PC-3 (cell line): ENCODE measurements at regions not wholly inside any gene's neighbourhood (a gene's known extent, or its start where the extent isn't known, plus 50 kb on each side); places are given as distances from the start of the nearest gene placed in this dataset.

Source experiments
- ATAC-seq: fragments of 200-7000 bp; cut with Tn5 transposase; 2 replicates; pipeline ENCODE4 v1.9.1; 2020; ENCODE audit warnings: mild to moderate bottlenecking, moderate library complexity
- BruUV-seq: library from RNA; stranded (reverse); fragments of 400-500 nt; replicated peaks from 2 replicates; lab custom pipeline; 2021; lab: Mats Ljungman, UMichigan
- CTCF ChIA-PET: fragments of 300-600 bp; sonication (Branson Sonifier 250); formaldehyde crosslinking; loops from one replicate; lab custom pipeline; 2022; ENCODE audit warnings: antibody characterized with exemption; lab: Charles Lee
- POLR2A ChIA-PET: fragments of 300-600 bp; sonication (Branson Sonifier 250); formaldehyde crosslinking; loops from one replicate; lab custom pipeline; 2022; ENCODE audit warnings: antibody characterized with exemption; ENCODE audit not compliant: unreplicated experiment; lab: Charles Lee
- DNase-seq: peaks from one replicate; pipeline ENCODE4 v3.0.0-alpha.2; 2015
- H2AFZ ChIP-seq: fragments of 300-600 bp; sonication (generic); 2 replicates; pipeline ENCODE4 v1.6.0; 2016; ENCODE audit warnings: antibody characterized with exemption, low read length
- H3F3A ChIP-seq: fragments of 300-600 bp; sonication (generic); one replicate; pipeline ENCODE4 v1.6.0; 2017; ENCODE audit warnings: antibody characterized with exemption, low read length, control low read depth, mild to moderate bottlenecking; ENCODE audit not compliant: unreplicated experiment
- H3K27ac ChIP-seq: fragments of 300-600 bp; sonication (generic); 2 replicates; pipeline ENCODE4 v1.5.1; 2016; ENCODE audit warnings: mild to moderate bottlenecking, low read length
- H3K27me3 ChIP-seq: fragments of 300-600 bp; sonication (generic); 2 replicates; pipeline ENCODE4 v1.6.1; 2016; ENCODE audit warnings: low read length, mixed read lengths
- H3K36me3 ChIP-seq: fragments of 300-600 bp; sonication (generic); 2 replicates; pipeline ENCODE4 v1.6.1; 2016; ENCODE audit warnings: low read depth, mixed run types, low read length, mixed read lengths
- H3K4me1 ChIP-seq: fragments of 300-600 bp; sonication (generic); 2 replicates; pipeline ENCODE4 v1.5.1; 2016; ENCODE audit warnings: low read length; ENCODE audit not compliant: insufficient read depth
- H3K4me2 ChIP-seq: fragments of 300-600 bp; sonication (generic); 2 replicates; pipeline ENCODE4 v1.6.0; 2016; ENCODE audit warnings: low read length
- H3K4me3 ChIP-seq: fragments of 300-600 bp; sonication (generic); 2 replicates; pipeline ENCODE4 v1.5.1; 2016; ENCODE audit warnings: mild to moderate bottlenecking, low read length, mixed read lengths
- H3K79me2 ChIP-seq: fragments of 300-600 bp; sonication (generic); 2 replicates; pipeline ENCODE4 v1.6.1; 2017; ENCODE audit warnings: low read length, mixed read lengths
- H3K9ac ChIP-seq: fragments of 300-600 bp; sonication (generic); 2 replicates; pipeline ENCODE4 v1.6.0; 2016; ENCODE audit warnings: mild to moderate bottlenecking, low read length
- H3K9me2 ChIP-seq: fragments of 300-600 bp; sonication (generic); replicated peaks from 2 replicates; pipeline ENCODE4 v1.6.1; 2016; ENCODE audit warnings: mixed run types, low read length, mixed read lengths
- H3K9me3 ChIP-seq: fragments of 300-600 bp; sonication (generic); 2 replicates; pipeline ENCODE4 v1.6.1; 2016; ENCODE audit warnings: low read length, mixed read lengths
- H4K20me1 ChIP-seq: fragments of 300-600 bp; sonication (generic); 2 replicates; pipeline ENCODE4 v1.6.1; 2016; ENCODE audit warnings: low read length, mixed read lengths
- CTCF ChIP-seq: fragments of 300-600 bp; sonication (generic); conservative IDR thresholded peaks from 2 replicates; pipeline ENCODE4 v1.5.1; 2017; ENCODE audit warnings: antibody characterized with exemption, low read depth, mild to moderate bottlenecking, low read length
- EZH2 ChIP-seq: fragments of 300-600 bp; sonication (generic); IDR thresholded peaks from one replicate; pipeline ENCODE4 v1.6.1; 2017; ENCODE audit warnings: antibody characterized with exemption, mild to moderate bottlenecking, low read length; ENCODE audit not compliant: unreplicated experiment
- EZH2phosphoT487 ChIP-seq: fragments of 300-600 bp; sonication (generic); IDR thresholded peaks from 2 replicates; pipeline ENCODE4 v1.6.1; 2018; ENCODE audit warnings: mild to moderate bottlenecking, antibody characterized with exemption, low read length, borderline replicate concordance
- intact Hi-C: fragments of 100-400 bp; cut with micrococcal nuclease; formaldehyde crosslinking; loops from 2 replicates; pipeline ENCODE4 v1.9.0; 2023

GRCh38 chr6:156601152-156602065, 175.8 kb upstream of the ARID1B start:
- H3K9me2 ChIP-seq, result no peaks in the 10 kb centered on the region
- intact Hi-C loops, result no loop called here
- no peak overlapping the region for H3K27ac ChIP-seq
- H3K27me3 ChIP-seq, result no peaks in the 10 kb centered on the region
- CTCF ChIA-PET, result no interaction called here
- no peaks in the 10 kb centered on the region for H4K20me1 ChIP-seq
- H3K4me3 ChIP-seq, result no peak overlapping the region
- H3K4me2 ChIP-seq, result no peak overlapping the region
- BruUV-seq, result no TSS peak
- no peaks in the 10 kb centered on the region for H3K36me3 ChIP-seq
- DNase-seq (no peak), ATAC-seq (no peak)
- no peaks in the 10 kb centered on the region for H3K79me2 ChIP-seq
- POLR2A ChIA-PET, result no interaction called here
- no peaks in the 10 kb centered on the region for H3K9me3 ChIP-seq
- H3K4me1 ChIP-seq, result no peaks in the 10 kb centered on the region
- TF ChIP-seq CTCF (no peak), EZH2 (no peak), EZH2phosphoT487 (no peak)
- no peaks in the 10 kb centered on the region for H3F3A ChIP-seq
- no peak overlapping the region for H3K9ac ChIP-seq
- no peak overlapping the region for H2AFZ ChIP-seq

GRCh38 chr6:156600678-156601077, 176.5 kb upstream of the ARID1B start:
- DNase-seq (no peak), ATAC-seq (no peak)
- Histone ChIP-seq H2AFZ (no peak overlapping the region), H3F3A (no peaks in the 10 kb centered on the region), H3K4me2 (no peak overlapping the region), H3K9me3 (no peaks in the 10 kb centered on the region), H3K36me3 (no peaks in the 10 kb centered on the region), H3K4me1 (no peaks in the 10 kb centered on the region), H3K27ac (no peak overlapping the region), H4K20me1 (no peaks in the 10 kb centered on the region), H3K4me3 (no peak overlapping the region), H3K79me2 (no peaks in the 10 kb centered on the region), H3K9ac (no peak overlapping the region), H3K27me3 (no peaks in the 10 kb centered on the region), H3K9me2 (no peaks in the 10 kb centered on the region)
- intact Hi-C loops, result no loop called here
- ChIA-PET CTCF (no interaction called here), POLR2A (no interaction called here)
- TF ChIP-seq EZH2phosphoT487, result no peak
- TF ChIP-seq CTCF, result no peak
- no peak for TF ChIP-seq EZH2
- BruUV-seq, result no TSS peak
